Endodermal cell (in vitro differentiated cells): ENCODE measurements at regions not wholly inside any gene's neighbourhood (a gene's known extent, or its start where the extent isn't known, plus 50 kb on each side); places are given as distances from the start of the nearest gene placed in this dataset.

Experiments
- DNase-seq: peaks from one replicate; pipeline ENCODE4 v3.0.0-alpha.2; 2017
- H3K27ac ChIP-seq: 2 replicates; pipeline ENCODE4 v1.5.1; 2013; ENCODE audit warnings: mild to moderate bottlenecking, low read depth, low read length, moderate library complexity
- H3K27me3 ChIP-seq: 2 replicates; pipeline ENCODE4 v1.6.1; 2013; ENCODE audit warnings: mild to moderate bottlenecking, low read length, moderate library complexity; ENCODE audit not compliant: insufficient read depth, control insufficient read depth, poor library complexity, severe bottlenecking
- H3K36me3 ChIP-seq: 2 replicates; pipeline ENCODE4 v1.7.0; 2013; ENCODE audit warnings: mild to moderate bottlenecking, low read length, moderate library complexity; ENCODE audit not compliant: control insufficient read depth, insufficient read depth
- H3K4me1 ChIP-seq: one replicate; pipeline ENCODE4 v1.7.0; 2013; ENCODE audit warnings: low read length; ENCODE audit not compliant: control insufficient read depth, insufficient read depth
- H3K4me3 ChIP-seq: 2 replicates; pipeline ENCODE4 v1.5.1; 2013; ENCODE audit warnings: mild to moderate bottlenecking, low read length, moderate library complexity
- H3K9ac ChIP-seq: 2 replicates; pipeline ENCODE4 v1.6.1; 2013; ENCODE audit warnings: mild to moderate bottlenecking, low read length, moderate library complexity; ENCODE audit not compliant: poor library complexity, severe bottlenecking; ENCODE audit errors: extremely low read depth
- H3K9me3 ChIP-seq: 2 replicates; pipeline ENCODE4 v1.6.1; 2013; ENCODE audit warnings: mild to moderate bottlenecking, low read length, moderate library complexity; ENCODE audit not compliant: control insufficient read depth
- H3K27ac Mint-ChIP-seq: 2 replicates; pipeline ENCODE4 v1.8.0; 2020; ENCODE audit warnings: mixed read lengths
- H3K27me3 Mint-ChIP-seq: 2 replicates; pipeline ENCODE4 v1.8.0; 2021; ENCODE audit warnings: mild to moderate bottlenecking, mixed read lengths; ENCODE audit not compliant: insufficient read depth
- H3K36me3 Mint-ChIP-seq: 2 replicates; pipeline ENCODE4 v1.8.0; 2020; ENCODE audit warnings: low read depth, mixed read lengths
- H3K4me1 Mint-ChIP-seq: 2 replicates; pipeline ENCODE4 v1.8.0; 2020; ENCODE audit warnings: mixed read lengths
- H3K4me3 Mint-ChIP-seq: 2 replicates; pipeline ENCODE4 v1.8.0; 2020; ENCODE audit warnings: mild to moderate bottlenecking, moderate library complexity, mixed read lengths
- H3K9me3 Mint-ChIP-seq: 2 replicates; pipeline ENCODE4 v1.8.0; 2020; ENCODE audit warnings: mild to moderate bottlenecking, mixed read lengths
- CTCF ChIP-seq: fragments of 200-600 bp; sonication (generic); conservative IDR thresholded peaks from 2 replicates; pipeline ENCODE4 v1.5.0; 2021; ENCODE audit warnings: antibody characterized with exemption, mild to moderate bottlenecking
- WGBS, 2 experiments: methylation state at CpG; one replicate each; pipeline versions ENCODE4 v1.1.5 to v1.1.7; 2013; ENCODE audit warnings: missing lambda C conversion rate in 2 of 2, mixed read lengths in 1 of 2; ENCODE audit not compliant: insufficient coverage in 1 of 2, insufficient read length in 1 of 2; 5-methylcytosine and 5-hydroxymethylcytosine counted together

- no peak for TF ChIP-seq CTCF
- H3K36me3 Mint-ChIP-seq: no peaks in the 10 kb centered on the region
- Histone ChIP-seq H3K9me3 (peaks cover 6% of the 10 kb centered on the region), H3K36me3 (no peaks in the 10 kb centered on the region), H3K27me3 (no peaks in the 10 kb centered on the region), H3K9ac (no peak overlapping the region), H3K4me3 (no peak overlapping the region), H3K4me1 (no peaks in the 10 kb centered on the region), H3K27ac (no peak overlapping the region)
- H3K4me1 Mint-ChIP-seq: no peaks in the 10 kb centered on the region
- WGBS, 2 experiments: 100% methylated on average over 1 of the region's 1 CpG; no CpG with 5 or more reads in 1 of the 2 experiments
- H3K27me3 Mint-ChIP-seq: no peaks in the 10 kb centered on the region
- DNase-seq: no peak
- no peak overlapping the region for H3K27ac Mint-ChIP-seq
- peaks cover 10% of the 10 kb centered on the region for H3K9me3 Mint-ChIP-seq
- no peak overlapping the region for H3K4me3 Mint-ChIP-seq
Observed at GRCh38 chr11:56909563-56909962, 79.2 kb upstream of the OR5AK2 start.

- Histone ChIP-seq H3K27ac (no peak overlapping the region), H3K4me1 (no peaks in the 10 kb centered on the region), H3K27me3 (no peaks in the 10 kb centered on the region), H3K9me3 (peaks cover 6% of the 10 kb centered on the region), H3K9ac (no peak overlapping the region), H3K36me3 (no peaks in the 10 kb centered on the region), H3K4me3 (no peak overlapping the region)
- no peak for DNase-seq
- no peak for TF ChIP-seq CTCF
- Mint-ChIP-seq H3K36me3 (no peaks in the 10 kb centered on the region), H3K9me3 (peaks cover 6% of the 10 kb centered on the region), H3K27ac (no peak overlapping the region), H3K4me3 (no peak overlapping the region), H3K27me3 (no peaks in the 10 kb centered on the region), H3K4me1 (no peaks in the 10 kb centered on the region)
- 86 to 100% methylated on average over 1 to 4 of the region's 4 CpGs for WGBS, 2 experiments
Observed at GRCh38 chr11:56909080-56909479, 79.6 kb upstream of the OR5AK2 start.

- Histone ChIP-seq H3K4me1 (no peaks in the 10 kb centered on the region), H3K27me3 (no peaks in the 10 kb centered on the region), H3K27ac (no peak overlapping the region), H3K36me3 (no peaks in the 10 kb centered on the region), H3K9me3 (peaks cover 6% of the 10 kb centered on the region), H3K4me3 (no peak overlapping the region), H3K9ac (no peak overlapping the region)
- TF ChIP-seq CTCF: no peak
- 80 to 91% methylated on average over 1 of the region's 2 CpGs for WGBS, 2 experiments
- DNase-seq: no peak
- Mint-ChIP-seq H3K27me3 (no peaks in the 10 kb centered on the region), H3K9me3 (peaks cover 6% of the 10 kb centered on the region), H3K36me3 (no peaks in the 10 kb centered on the region), H3K27ac (no peak overlapping the region), H3K4me1 (no peaks in the 10 kb centered on the region), H3K4me3 (no peak overlapping the region)
Observed at GRCh38 chr11:56906683-56907148, 82.0 kb upstream of the OR5AK2 start.
